DMS53 treated with DMSO at 0.1 percent for 48 hours (cell line): ENCODE measurements at regions not wholly inside any gene's neighbourhood (a gene's known extent, or its start where the extent isn't known, plus 50 kb on each side); places are given as distances from the start of the nearest gene placed in this dataset.
"Not testable (repeated sequence)": the region's sequence is repeated elsewhere in the genome, so short reads cannot be mapped to it uniquely, and the experiment has no call there.

ENCODE experiments used
- DNase-seq: peaks from one replicate; lab custom pipeline; 2025; ENCODE audit not compliant: unreplicated experiment; lab: John Stamatoyannopoulos, UW

DNA sequence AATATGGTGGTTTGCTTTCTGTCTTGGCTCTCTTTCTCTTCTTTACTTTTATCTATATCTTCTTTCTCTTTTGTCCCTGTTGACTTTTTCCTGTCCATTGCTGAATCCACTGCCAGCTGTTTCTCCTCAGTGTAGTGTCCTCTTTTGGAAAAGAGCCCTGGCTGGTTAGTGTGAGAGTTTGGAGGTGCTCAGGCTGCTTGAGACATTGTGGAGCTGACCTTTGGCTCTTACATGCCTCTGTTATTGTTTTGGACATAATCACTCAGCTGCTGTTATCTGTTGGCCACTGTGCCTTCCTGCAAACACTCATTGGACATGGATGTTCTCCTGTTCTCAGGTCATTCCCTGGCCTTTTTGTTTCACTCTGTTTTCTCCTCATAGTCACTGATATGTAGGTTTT is 295.4 kb upstream of the RIOK2 start:
- no peak for DNase-seq

GRCh38 chr5:97480313-97480712 is 297.3 kb upstream of the RIOK2 start:
- no peak for DNase-seq

- no peak for DNase-seq
These were observed 305.1 kb upstream of the RIOK2 start for GRCh38 chr5:97488126-97488668.

GRCh38 chr5:97489010-97489840 is 306.2 kb upstream of the RIOK2 start:
- no peak for DNase-seq

- DNase-seq = no peak
These were observed 311.4 kb upstream of the RIOK2 start for GRCh38 chr5:97494465-97494864.

DNA sequence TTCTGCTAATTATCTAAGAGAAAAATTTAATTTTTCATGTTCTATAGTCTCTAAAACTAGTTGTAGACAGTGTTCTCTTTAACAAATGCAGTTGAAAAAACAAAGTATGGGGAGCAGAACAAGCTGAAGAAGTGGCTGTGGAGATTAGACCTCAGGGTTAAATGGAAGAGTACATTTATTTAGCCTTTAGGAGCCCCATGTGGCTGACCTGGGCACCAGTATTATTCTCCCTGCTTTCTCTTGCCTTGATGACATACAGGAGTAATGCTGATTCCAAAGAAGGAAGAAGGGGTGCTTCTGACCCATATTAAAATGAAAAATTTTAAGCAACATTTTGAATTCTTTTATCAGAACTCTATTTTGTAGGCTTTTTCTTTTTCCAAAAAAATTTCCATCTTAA is 312.3 kb upstream of the RIOK2 start:
- DNase-seq = no peak

DNA sequence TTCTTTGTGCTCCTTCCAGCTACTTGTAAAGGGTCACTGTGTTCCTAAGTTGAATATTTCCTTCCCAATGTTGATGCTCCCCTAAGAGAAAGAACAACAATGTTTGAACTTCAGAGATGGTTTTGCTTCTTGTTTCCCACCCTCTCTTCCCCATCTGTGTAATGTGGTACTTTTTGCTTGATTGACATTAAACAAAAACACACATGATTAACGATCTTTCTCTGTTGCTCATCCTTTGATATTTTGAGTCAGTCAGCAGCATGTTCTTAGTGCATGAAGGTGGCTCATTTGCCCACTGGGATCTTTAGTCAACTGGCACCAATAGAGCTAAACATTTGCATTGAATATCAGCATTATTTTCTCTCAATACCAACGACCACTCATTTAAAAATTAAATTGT is 313.0 kb upstream of the RIOK2 start:
- DNase-seq = no peak

DNA sequence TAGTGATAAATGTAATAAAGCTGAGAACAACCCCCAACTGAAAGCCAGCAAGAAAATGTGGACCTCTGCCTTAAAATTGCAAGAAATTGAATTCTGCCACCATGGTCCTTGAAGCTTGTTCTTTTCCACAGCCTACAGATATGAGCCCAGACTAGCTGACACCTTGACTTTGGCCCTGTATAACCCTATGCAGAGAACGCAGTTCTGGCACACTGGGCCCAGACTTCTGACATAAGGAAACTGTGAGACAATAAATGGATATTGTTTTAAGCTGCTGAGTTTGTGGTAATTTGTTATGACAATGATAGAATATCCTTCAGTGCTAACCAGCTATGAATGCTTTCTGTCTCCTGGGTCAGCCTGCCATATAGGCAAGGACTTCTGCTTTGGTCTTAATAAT is 315.6 kb upstream of the RIOK2 start:
- DNase-seq = no peak

DNA sequence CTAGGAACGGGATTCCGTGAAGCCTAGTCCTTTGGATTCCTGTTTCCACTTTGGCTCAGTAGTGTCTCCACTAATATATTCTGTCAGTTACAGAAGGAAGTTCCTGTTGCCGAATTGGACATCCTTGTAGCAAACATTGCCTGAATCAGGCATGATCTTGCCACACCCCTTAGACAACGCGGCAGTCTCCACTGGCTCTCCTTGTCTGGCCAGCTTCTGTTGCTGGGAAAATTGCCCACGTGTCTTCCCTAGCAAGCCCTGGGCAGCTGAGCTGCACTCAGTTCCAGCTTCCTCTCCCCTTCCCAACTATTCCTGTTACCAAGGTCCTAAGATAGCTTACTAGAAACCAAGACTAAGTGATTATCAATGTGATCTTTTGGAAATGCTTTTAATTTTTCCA is 316.6 kb upstream of the RIOK2 start:
- DNase-seq = no peak

DNA sequence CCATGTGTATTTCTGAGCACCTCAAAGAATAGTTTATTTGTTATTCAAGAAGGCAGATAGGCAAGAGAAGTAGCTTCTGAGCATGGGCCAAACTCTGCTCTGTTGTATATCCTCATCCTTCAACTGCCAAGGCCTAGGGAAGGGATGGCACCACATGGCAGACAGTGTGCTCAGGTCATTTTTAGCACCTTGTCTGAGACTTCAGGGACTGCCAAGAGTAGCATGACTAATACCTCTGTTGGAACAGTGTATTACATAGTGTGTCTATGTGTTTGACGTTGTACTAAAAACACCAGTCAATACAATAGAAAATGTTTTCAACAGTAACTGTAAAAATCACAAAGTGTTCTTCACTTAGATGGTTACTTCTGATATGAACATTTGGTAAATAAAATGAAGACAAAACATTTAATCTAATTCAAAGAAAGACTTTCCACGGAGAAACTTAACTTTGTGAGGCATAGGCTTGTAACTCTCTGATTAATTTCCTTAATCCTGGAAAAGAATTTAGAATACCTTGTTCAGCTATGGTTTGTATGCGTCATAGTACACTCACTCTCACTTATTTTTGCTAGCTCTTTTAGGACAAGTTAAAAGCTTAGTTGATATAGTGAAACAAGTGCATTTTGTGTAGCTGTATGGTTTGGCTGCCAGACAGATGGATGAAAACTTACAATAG is 318.4 kb upstream of the RIOK2 start:
- DNase-seq = no peak

DNA sequence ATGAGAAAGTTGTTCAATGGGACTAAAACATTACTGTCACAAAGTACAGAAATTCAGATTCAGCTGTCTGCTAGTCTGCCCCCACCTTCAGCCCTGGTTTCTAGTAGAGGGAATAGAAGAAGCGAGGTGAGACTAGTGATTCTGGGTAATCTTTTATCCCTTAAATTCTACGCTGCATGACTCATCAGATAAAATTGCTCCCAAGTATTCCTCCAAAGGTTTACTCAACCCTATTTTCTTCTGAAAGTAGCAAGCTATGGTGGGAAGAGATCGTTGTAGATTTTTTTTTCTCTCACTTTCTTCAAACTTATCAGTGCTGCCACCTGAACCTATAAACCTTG is 318.9 kb upstream of the RIOK2 start:
- DNase-seq = no peak

- DNase-seq = no peak
These were observed 325.8 kb upstream of the RIOK2 start for GRCh38 chr5:97508864-97509263.

DNA sequence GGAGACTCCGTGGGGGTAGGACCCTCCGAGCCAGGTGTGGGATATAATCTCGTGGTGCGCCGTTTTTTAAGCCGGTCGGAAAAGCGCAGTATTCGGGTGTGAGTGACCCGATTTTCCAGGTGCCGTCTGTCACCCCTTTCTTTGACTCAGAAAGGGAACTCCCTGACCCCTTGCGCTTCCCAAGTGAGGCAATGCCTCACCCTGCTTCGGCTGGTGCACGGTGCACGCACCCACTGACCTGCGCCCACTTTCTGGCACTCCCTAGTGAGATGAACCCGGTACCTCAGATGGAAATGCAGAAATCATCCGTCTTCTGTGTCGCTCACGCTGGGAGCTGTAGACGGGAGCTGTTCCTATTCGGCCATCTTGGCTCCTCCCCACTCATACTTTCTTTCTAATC is 336.5 kb upstream of the RIOK2 start:
- not testable (repeated sequence) for DNase-seq

DNA sequence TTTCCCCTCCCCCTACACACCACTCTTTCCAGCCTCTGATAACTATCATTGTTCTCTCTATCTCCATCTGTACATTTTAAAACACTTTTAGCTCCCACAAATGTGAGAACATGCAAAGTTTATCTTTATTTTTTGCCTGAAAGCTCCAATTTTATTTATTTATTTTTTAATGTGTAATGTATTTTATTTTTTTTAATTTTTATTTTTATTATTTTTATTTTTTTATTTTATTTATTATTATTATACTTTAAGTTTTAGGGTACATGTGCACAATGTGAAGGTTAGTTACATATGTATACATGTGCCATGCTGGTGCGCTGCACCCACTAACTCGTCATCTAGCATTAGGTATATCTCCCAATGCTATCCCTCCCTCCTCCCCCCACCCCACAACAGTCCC is 340.3 kb upstream of the RIOK2 start:
- DNase-seq = not testable (repeated sequence)

GRCh38 chr5:97525780-97526179 is 342.7 kb upstream of the RIOK2 start:
- DNase-seq = no peak

- DNase-seq = no peak
These were observed 345.9 kb upstream of the RIOK2 start for GRCh38 chr5:97528941-97529340.

GRCh38 chr5:97529354-97529985 is 346.4 kb upstream of the RIOK2 start:
- no peak for DNase-seq

GRCh38 chr5:97531549-97531948 is 348.5 kb upstream of the RIOK2 start:
- no peak for DNase-seq

DNA sequence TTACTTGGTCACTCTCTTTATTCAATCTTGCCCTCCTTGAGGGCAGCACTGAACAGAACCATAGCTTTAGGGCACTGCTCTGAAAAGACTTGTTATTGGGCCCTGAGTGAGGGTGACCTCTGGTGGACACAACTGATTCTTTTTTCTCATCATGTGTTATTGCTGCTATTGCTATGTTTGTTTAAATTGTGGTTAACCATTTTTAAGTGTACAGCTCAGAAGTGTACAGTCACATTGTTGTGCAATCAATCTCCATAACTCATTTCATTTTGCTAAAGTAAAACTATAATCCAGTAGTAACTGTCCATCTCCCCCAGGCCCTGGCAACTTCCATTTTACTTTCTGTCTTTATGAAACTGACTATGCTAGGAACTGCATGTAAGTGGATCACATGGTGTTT is 351.1 kb upstream of the RIOK2 start:
- peak; percentile 54 for DNase-seq

DNA sequence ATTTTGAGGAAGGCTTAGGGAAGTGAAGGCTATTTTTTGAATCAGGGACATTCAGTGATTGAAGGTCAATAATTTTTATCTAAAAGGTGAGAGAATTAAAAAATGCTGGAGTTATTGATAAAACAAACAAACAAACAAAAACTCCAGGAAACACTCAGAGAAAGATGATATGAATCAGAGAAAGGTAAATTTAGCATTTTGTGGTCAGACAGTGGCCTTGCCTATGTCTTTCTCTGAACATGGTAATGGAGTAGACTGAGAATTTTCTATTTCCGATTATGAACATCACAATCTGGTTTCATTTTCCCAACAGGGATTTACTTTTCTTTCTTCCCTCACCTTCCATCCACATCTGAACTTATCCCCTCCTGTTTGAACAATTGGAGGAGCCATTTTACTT is 353.6 kb upstream of the RIOK2 start:
- DNase-seq = no peak

DNA sequence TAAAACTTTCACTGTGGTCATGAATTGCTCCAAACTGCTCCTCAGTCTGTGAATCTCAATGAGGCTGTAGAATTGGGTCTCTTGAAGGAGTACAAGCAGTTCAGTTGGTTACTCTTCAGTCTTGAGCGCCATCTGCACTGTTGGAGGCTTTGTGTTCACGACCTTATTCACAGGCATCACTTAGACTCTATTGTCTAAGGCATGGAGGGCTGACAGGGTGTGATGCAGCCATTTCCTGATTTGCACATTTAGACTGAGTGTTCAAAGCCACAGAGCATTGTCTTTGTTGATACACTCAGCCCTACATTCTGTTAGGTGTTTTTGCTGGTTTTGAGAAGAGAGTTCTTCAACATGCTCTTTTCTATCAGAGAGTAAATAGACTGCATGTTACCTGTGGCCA is 355.9 kb upstream of the RIOK2 start:
- no peak for DNase-seq

DNA sequence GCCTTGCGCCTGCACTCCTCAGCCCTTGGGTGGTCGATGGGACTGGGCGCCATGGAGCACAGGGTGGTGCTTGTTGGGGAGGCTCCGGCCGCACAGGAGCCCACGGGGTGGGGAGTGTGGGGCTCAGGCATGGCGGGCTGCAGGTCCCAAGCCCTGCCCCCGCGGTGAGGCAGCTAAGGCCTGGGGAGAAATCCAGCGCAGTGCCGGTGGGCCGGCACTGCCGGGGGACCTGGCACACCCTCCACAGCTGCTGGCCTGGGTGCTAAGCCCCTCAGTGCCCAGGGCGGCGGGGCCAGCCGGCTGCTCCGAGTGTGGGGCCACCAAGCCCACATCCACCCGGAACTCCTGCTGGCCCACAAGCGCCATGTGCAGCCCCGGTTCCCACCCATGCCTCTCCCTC is 358.8 kb upstream of the RIOK2 start:
- DNase-seq = no peak
